K562 (cell line): ENCODE measurements at regions not wholly inside any gene's neighbourhood (a gene's known extent, or its start where the extent isn't known, plus 50 kb on each side); places are given as distances from the start of the nearest gene placed in this dataset.

Experiments
- ATAC-seq: fragments of 200-7000 bp; cut with Tn5 transposase; 3 replicates; pipeline ENCODE4 v1.9.1; 2020; ENCODE audit warnings: moderate library complexity
- BruUV-seq: library from RNA; stranded (reverse); fragments of 400-500 nt; replicated peaks from 2 replicates; lab custom pipeline; 2021; lab: Mats Ljungman, UMichigan
- CTCF ChIA-PET: fragments of 300-600 bp; formaldehyde crosslinking; extraction: SDS; loops from one replicate; lab custom pipeline; 2021; ENCODE audit warnings: low intra/inter-chr PET ratio; lab: Yijun Ruan, JAX
- POLR2A ChIA-PET: fragments of 300-600, 350-650 bp; sonication (Branson Sonifier 250); formaldehyde crosslinking; extraction: SDS; loops from one replicate; lab custom pipeline; 2021; ENCODE audit warnings: antibody characterized with exemption, inconsistent platforms; lab: Yijun Ruan, JAX
- DNase-seq, 4 experiments: peaks; one replicate each; pipeline versions ENCODE4 v3.0.0 to v3.0.0-alpha.2; 2011 to 2018; ENCODE audit warnings: low spot score in 3 of 4, mixed read lengths in 3 of 4; ENCODE audit errors: extremely low read depth in 1 of 4
- FAIRE-seq: peaks from 2 replicates; lab custom pipeline; 2011; peaks lifted over from hg19 to GRCh38; lab: Jason Lieb, UNC
- H2AFZ ChIP-seq: 2 replicates; pipeline ENCODE4 v1.6.0; 2011; ENCODE audit warnings: low read depth, low read length, control low read depth, inconsistent platforms
- H3K27ac ChIP-seq: fragments of 200-600 bp; 3 replicates; pipeline ENCODE4 v1.8.0; 2011; ENCODE audit warnings: low read depth, mild to moderate bottlenecking, control low read depth, inconsistent platforms, low read length, moderate library complexity, mixed read lengths; ENCODE audit errors: extremely low read depth
- H3K27me3 ChIP-seq, 2 experiments: fragments of 300-600 bp in 1 of 2; 2 replicates in 1 of 2; 3 replicates in 1 of 2; pipeline versions ENCODE4 v1.6.0 to v1.8.0; 2011; ENCODE audit warnings: inconsistent platforms in 2 of 2, low read length in 2 of 2, mild to moderate bottlenecking in 1 of 2, mixed read lengths in 1 of 2, moderate library complexity in 1 of 2; ENCODE audit not compliant: control insufficient read depth in 2 of 2, insufficient read depth in 2 of 2
- H3K36me3 ChIP-seq: fragments of 300-600 bp; 3 replicates; pipeline ENCODE4 v1.8.0; 2011; ENCODE audit warnings: mild to moderate bottlenecking, low read length, inconsistent platforms; ENCODE audit not compliant: control insufficient read depth, insufficient read depth
- H3K4me1 ChIP-seq, 2 experiments: fragments of 200-600 bp in 1 of 2; replicated peaks in 1 of 2; 2 replicates in 1 of 2; 3 replicates in 1 of 2; pipeline versions ENCODE4 v1.5.1 to v1.8.0; 2011; ENCODE audit warnings: inconsistent platforms in 2 of 2, low read length in 2 of 2, mild to moderate bottlenecking in 1 of 2, mixed read lengths in 1 of 2, moderate library complexity in 1 of 2; ENCODE audit not compliant: control insufficient read depth in 2 of 2, insufficient read depth in 2 of 2
- H3K4me2 ChIP-seq: 2 replicates; pipeline ENCODE4 v1.6.1; 2011; ENCODE audit warnings: low read length, control low read depth, inconsistent platforms, mixed read lengths; ENCODE audit not compliant: insufficient read depth
- H3K4me3 ChIP-seq: fragments of 200-600 bp; sonication (generic), shearing (Covaris generic); 2 replicates; pipeline ENCODE4 v1.5.1; 2016; ENCODE audit warnings: control low read depth, inconsistent platforms
- H3K79me2 ChIP-seq: fragments of 200-600 bp; 3 replicates; pipeline ENCODE4 v1.8.0; 2011; ENCODE audit warnings: low read length, inconsistent platforms; ENCODE audit not compliant: control insufficient read depth, insufficient read depth
- H3K9ac ChIP-seq, 2 experiments: 2 replicates each; pipeline versions ENCODE4 v1.6.0 to v1.6.1; 2011; ENCODE audit warnings: low read depth in 2 of 2, low read length in 2 of 2, control low read depth in 1 of 2, inconsistent platforms in 1 of 2, mild to moderate bottlenecking in 1 of 2, mixed read lengths in 1 of 2; ENCODE audit not compliant: insufficient read depth in 1 of 2
- H3K9me1 ChIP-seq: one replicate; pipeline ENCODE4 v1.6.0; 2011; ENCODE audit warnings: inconsistent platforms, mild to moderate bottlenecking, low read length, moderate library complexity; ENCODE audit not compliant: control insufficient read depth, insufficient read depth
- H3K9me3 ChIP-seq: replicated peaks from 2 replicates; pipeline ENCODE4 v1.5.1; 2011; ENCODE audit warnings: low read depth, low read length, inconsistent platforms; ENCODE audit not compliant: control insufficient read depth, insufficient read depth
- H4K20me1 ChIP-seq: replicated peaks from 2 replicates; pipeline ENCODE4 v1.6.1; 2011; ENCODE audit warnings: low read length, inconsistent platforms, mixed read lengths; ENCODE audit not compliant: control insufficient read depth, insufficient read depth
- CCNT2 ChIP-seq: IDR thresholded peaks from 2 replicates; pipeline ENCODE4 v1.6.1; 2011; ENCODE audit warnings: borderline replicate concordance, low read depth, mild to moderate bottlenecking, moderate library complexity, mixed read lengths, low read length; ENCODE audit not compliant: insufficient read length; ENCODE audit errors: extremely low read depth
- CEBPG ChIP-seq, 3 experiments: fragments of 200-800 bp in 1 of 3; sonication (Bioruptor generic) in 1 of 3; sonication (generic) in 1 of 3; formaldehyde crosslinking in 1 of 3; IDR thresholded peaks in 2 of 3; conservative IDR thresholded peaks in 1 of 3; 2 replicates each; pipeline versions ENCODE4 v1.6.1 to v1.8.0; 2016 to 2022; ENCODE audit warnings: missing compliant biosample characterization in 2 of 3, missing genetic modification characterization in 2 of 3, mild to moderate bottlenecking in 1 of 3, missing genetic modification reagents in 1 of 3
- GMEB1 ChIP-seq: fragments of 250-450 bp; sonication (Bioruptor Pico); IDR thresholded peaks from 2 replicates; pipeline ENCODE4 v1.4.0; 2020; ENCODE audit warnings: mild to moderate bottlenecking
- HEY1 ChIP-seq: fragments of 250-450 bp; sonication (Bioruptor Pico); IDR thresholded peaks from 2 replicates; pipeline ENCODE4 v1.5.0; 2020; ENCODE audit warnings: mild to moderate bottlenecking, moderate library complexity, borderline replicate concordance
- MED1 ChIP-seq: sonication (generic); formaldehyde crosslinking; IDR thresholded peaks from 2 replicates; pipeline ENCODE4 v1.8.1; 2023; ENCODE audit warnings: missing genetic modification reagents, borderline replicate concordance
- NEUROD1 ChIP-seq: fragments of 150-350 bp; IDR thresholded peaks from 2 replicates; pipeline ENCODE4 v1.6.1; 2014; ENCODE audit warnings: borderline replicate concordance, low read length, low read depth; ENCODE audit not compliant: partially characterized antibody
- TCF15 ChIP-seq: fragments of 250-450 bp; sonication (Bioruptor Pico); IDR thresholded peaks from 2 replicates; pipeline ENCODE4 v1.8.0; 2022; ENCODE audit warnings: moderate library complexity, mild to moderate bottlenecking, inconsistent platforms
- THAP12 ChIP-seq: fragments of 250-450 bp; sonication (Bioruptor Pico); IDR thresholded peaks from 2 replicates; pipeline ENCODE4 v1.9.0; 2021; ENCODE audit warnings: mild to moderate bottlenecking, inconsistent platforms
- ZFP36 ChIP-seq: fragments of 150-350 bp; IDR thresholded peaks from 2 replicates; pipeline ENCODE4 v1.6.1; 2018; ENCODE audit warnings: low read length, low read depth; ENCODE audit not compliant: partially characterized antibody
- ZNF57 ChIP-seq: fragments of 450-650 bp; formaldehyde crosslinking; IDR thresholded peaks from 2 replicates; pipeline ENCODE4 v1.4.0; 2020; ENCODE audit warnings: mild to moderate bottlenecking, moderate library complexity
- ZNF740 ChIP-seq, 3 experiments: fragments of 200-800 bp in 1 of 3; sonication (Bioruptor generic) in 1 of 3; sonication (generic) in 1 of 3; formaldehyde crosslinking in 1 of 3; IDR thresholded peaks; 2 replicates each; pipeline versions ENCODE4 v1.6.1 to v1.8.0; 2016 to 2022; ENCODE audit warnings: mild to moderate bottlenecking in 2 of 3, missing compliant biosample characterization in 2 of 3, missing genetic modification characterization in 2 of 3, missing genetic modification reagents in 1 of 3
- WGBS: fragments of 100-300 bp; shearing (Covaris generic); methylation state at CpG from one replicate; pipeline ENCODE4 v1.1.6; 2016; ENCODE audit warnings: low coverage, mixed read lengths; ENCODE audit not compliant: insufficient coverage; ENCODE audit errors: missing lambda C conversion rate; 5-methylcytosine and 5-hydroxymethylcytosine counted together
- in situ Hi-C: fragments of 300-500 bp; cut with MboI; formaldehyde crosslinking; loops from 4 replicates; pipeline ENCODE4 v1.15.0; 2018; ENCODE audit warnings: inconsistent platforms, mixed read lengths
- intact Hi-C: fragments of 100-400 bp; cut with micrococcal nuclease; formaldehyde crosslinking; loops from 2 replicates; pipeline ENCODE4 v1.14.2; 2022

- intact Hi-C loops (no loop called here), in situ Hi-C loops (no loop called here)
- FAIRE-seq (no peak), ATAC-seq (no peak), DNase-seq (no peak)
- TF ChIP-seq ZFP36 (no peak), GMEB1 (CRISPR knock-in tag) (no peak), MED1 (CRISPR knock-in tag) (no peak), NEUROD1 (no peak), ZNF740 (CRISPR knock-in tag; IDR thresholded peaks at IDR 0.05) (no peak), ZNF740 (tag; IDR thresholded peaks at IDR 0.05) (no peak), THAP12 (CRISPR knock-in tag) (no peak), CEBPG (CRISPR knock-in tag; IDR thresholded peaks at IDR 0.05) (no peak), CEBPG (tag; conservative IDR thresholded peaks at IDR 0.05 in 1 of 2, IDR thresholded peaks at IDR 0.05 in 1 of 2) (no peak), ZNF57 (CRISPR knock-in tag) (no peak), TCF15 (CRISPR knock-in tag) (no peak), CCNT2 (no peak), HEY1 (CRISPR knock-in tag) (no peak)
- Histone ChIP-seq H4K20me1 (no peaks in the 10 kb centered on the region), H3K9ac (no peak overlapping the region), H3K27me3 (peaks cover 6 to 10% of the 10 kb centered on the region in 2 experiments; a peak in 2 of 5 replicates), H3K36me3 (no peaks in the 10 kb centered on the region), H3K9me1 (no peaks in the 10 kb centered on the region), H2AFZ (no peak overlapping the region), H3K4me3 (no peak overlapping the region), H3K79me2 (no peaks in the 10 kb centered on the region), H3K4me1 (peaks cover 0 to 7% of the 10 kb centered on the region in 2 experiments; a peak in 1 of 5 replicates), H3K4me2 (no peak overlapping the region), H3K27ac (no peak overlapping the region), H3K9me3 (no peaks in the 10 kb centered on the region)
- ChIA-PET POLR2A (no interaction called here), CTCF (no interaction called here)
- WGBS = 27% methylated on average over 16 of the region's 16 CpGs
- no TSS peak for BruUV-seq
Observed at GRCh38 chr16:31819948-31820347, 53.7 kb upstream of the ZNF267 start.
